ENCODE measurements at regions not wholly inside any gene's neighbourhood (a gene's known extent, or its start where the extent isn't known, plus 50 kb on each side); places are given as distances from the start of the nearest gene placed in this dataset.

DNA sequence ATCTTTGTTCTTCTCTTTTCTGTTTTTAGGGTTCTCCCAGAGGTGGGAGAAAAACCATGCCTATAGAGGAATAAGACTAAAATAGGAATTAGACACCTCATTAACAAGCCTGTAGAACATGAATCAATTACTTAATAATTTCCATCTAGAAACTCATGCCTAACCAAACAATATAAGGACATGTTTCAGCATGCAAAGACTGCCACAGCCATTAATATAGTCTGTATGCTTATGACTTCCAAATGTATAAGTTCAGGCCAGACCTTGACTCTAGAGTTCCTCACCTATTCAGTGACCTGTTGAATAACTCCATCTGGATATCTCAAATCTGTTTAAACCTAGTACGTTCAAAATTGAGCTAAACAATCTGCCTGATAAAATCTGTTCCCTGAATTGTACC is 304.6 kb downstream of the BMP4 start:
- WGBS (ENCODE audit: insufficient coverage) = 83% methylated on average over 1 of the region's 1 CpG
- Histone ChIP-seq H3K36me3 (ENCODE audit: control insufficient read depth, insufficient read depth, low read length) (no peaks in the 10 kb centered on the region), H3K4me3 (ENCODE audit: low read length) (no peak overlapping the region), H3K27me3 (ENCODE audit: control insufficient read depth, insufficient read depth, low read length) (no peaks in the 10 kb centered on the region), H3K4me1 (ENCODE audit: control insufficient read depth, insufficient read depth, low read length) (no peaks in the 10 kb centered on the region), H3K27ac (ENCODE audit: low read length) (no peak overlapping the region), H3K9me3 (replicated peaks; ENCODE audit: control insufficient read depth, low read depth, low read length) (no peaks in the 10 kb centered on the region)
- DNase-seq = no peak

DNA sequence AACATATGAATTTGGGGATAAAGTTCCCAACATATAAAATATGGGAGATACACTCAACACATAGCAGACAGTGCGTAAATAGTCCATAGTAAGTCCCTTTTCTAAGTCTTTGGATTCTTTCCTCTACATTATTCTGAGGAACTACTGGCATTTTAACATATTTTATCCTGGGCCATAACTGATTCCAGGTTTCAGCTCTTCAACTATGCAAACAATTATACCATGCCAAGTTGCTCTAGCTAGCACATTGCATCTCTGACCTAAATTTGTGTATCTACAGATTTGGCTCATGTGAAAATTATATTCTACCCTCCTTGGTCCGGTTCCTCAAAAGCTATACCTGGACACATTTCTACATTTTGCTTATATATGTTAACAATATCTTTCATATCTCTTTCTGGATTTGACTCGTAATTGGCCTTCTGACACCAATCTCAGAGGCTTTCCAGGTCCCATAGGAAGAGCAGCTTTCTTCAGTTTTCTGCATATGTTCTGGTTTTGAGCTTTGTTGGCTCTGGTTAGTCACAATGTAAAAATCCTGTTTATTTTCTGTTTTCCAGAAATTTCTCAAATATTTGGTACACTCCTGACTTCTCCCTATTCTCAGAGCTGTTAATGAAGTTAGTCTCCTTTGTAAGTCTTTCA is 305.4 kb downstream of the BMP4 start:
- WGBS (ENCODE audit: insufficient coverage) = 83% methylated on average over 1 of the region's 3 CpGs
- DNase-seq = peak; percentile 59
- Histone ChIP-seq H3K4me1 (ENCODE audit: control insufficient read depth, insufficient read depth, low read length) (no peaks in the 10 kb centered on the region), H3K36me3 (ENCODE audit: control insufficient read depth, insufficient read depth, low read length) (no peaks in the 10 kb centered on the region), H3K27me3 (ENCODE audit: control insufficient read depth, insufficient read depth, low read length) (no peaks in the 10 kb centered on the region), H3K27ac (ENCODE audit: low read length) (no peak overlapping the region), H3K4me3 (ENCODE audit: low read length) (no peak overlapping the region), H3K9me3 (replicated peaks; ENCODE audit: control insufficient read depth, low read depth, low read length) (no peaks in the 10 kb centered on the region)

DNA sequence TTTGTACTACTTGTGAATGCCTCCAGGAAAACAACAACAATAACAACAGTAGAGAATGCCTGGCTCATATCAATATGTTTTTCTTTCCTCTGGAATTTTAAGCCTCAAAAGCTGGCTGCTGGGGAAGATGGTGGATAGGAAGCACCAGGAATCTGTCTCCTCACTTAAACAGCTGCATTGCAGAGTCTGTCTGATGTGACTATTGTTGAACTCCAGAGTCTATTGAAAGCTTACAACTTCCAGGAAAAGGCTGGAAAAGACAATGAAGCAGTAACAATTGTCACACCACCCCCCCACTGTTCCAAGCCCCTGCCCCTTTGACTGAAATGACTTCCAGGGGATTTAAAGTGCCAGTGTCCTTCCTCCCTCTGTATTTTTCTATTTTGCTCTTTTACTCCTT is 309.7 kb downstream of the BMP4 start:
- Histone ChIP-seq H3K27ac (ENCODE audit: low read length) (no peak overlapping the region), H3K27me3 (ENCODE audit: control insufficient read depth, insufficient read depth, low read length) (no peaks in the 10 kb centered on the region), H3K9me3 (replicated peaks; ENCODE audit: control insufficient read depth, low read depth, low read length) (no peaks in the 10 kb centered on the region), H3K36me3 (ENCODE audit: control insufficient read depth, insufficient read depth, low read length) (no peaks in the 10 kb centered on the region), H3K4me1 (ENCODE audit: control insufficient read depth, insufficient read depth, low read length) (no peaks in the 10 kb centered on the region), H3K4me3 (ENCODE audit: low read length) (no peak overlapping the region)
- DNase-seq = peak; percentile 22

DNA sequence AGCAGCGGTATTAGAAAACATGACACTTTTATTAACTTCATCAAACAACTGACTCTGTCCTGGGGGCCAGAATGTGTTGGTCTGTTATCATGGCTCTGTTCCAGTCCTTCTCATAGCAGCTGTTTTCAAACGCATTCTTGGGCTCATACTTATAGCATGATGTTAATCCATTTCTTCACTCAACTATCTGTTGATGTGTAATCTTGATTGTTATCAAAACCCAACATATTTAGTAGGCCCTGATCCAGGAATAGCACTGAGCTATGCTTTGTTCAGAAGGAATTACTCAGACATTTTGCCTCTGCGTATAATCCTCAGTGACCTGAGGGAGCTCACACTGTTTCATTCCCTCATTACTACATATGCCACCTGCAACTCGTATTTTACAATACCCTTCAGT is 315.9 kb downstream of the BMP4 start:
- DNase-seq = peak; percentile 74
- Histone ChIP-seq H3K27me3 (ENCODE audit: control insufficient read depth, insufficient read depth, low read length) (peaks cover 11% of the 10 kb centered on the region), H3K4me1 (ENCODE audit: control insufficient read depth, insufficient read depth, low read length) (no peaks in the 10 kb centered on the region), H3K36me3 (ENCODE audit: control insufficient read depth, insufficient read depth, low read length) (no peaks in the 10 kb centered on the region), H3K9me3 (replicated peaks; ENCODE audit: control insufficient read depth, low read depth, low read length) (no peaks in the 10 kb centered on the region), H3K4me3 (ENCODE audit: low read length) (no peak overlapping the region), H3K27ac (ENCODE audit: low read length) (no peak overlapping the region)
- 80% methylated on average over 1 of the region's 4 CpGs for WGBS (ENCODE audit: insufficient coverage)

DNA sequence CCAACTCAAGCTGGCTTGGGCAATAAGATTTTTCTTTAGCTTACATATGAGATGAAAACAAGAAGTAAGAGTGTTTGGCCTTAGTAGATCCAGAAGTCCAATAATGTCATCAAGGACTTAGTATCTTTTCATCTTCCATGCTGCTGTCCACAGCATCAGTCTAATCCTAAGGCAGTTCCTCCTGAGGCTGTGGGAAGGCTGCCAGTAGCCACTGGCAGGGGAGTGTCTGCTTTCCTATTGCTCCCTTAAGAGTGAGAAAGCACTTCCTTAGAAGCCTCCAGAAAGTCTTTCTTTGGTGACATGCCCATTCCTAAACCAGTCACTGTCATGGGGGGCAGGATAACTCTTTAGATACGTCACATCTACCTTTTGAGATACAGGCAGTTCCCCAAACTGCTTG is 317.7 kb downstream of the BMP4 start:
- no CpG with 5 or more reads among the region's 1 CpG for WGBS (ENCODE audit: insufficient coverage)
- Histone ChIP-seq H3K27me3 (ENCODE audit: control insufficient read depth, insufficient read depth, low read length) (peaks cover 15% of the 10 kb centered on the region), H3K36me3 (ENCODE audit: control insufficient read depth, insufficient read depth, low read length) (no peaks in the 10 kb centered on the region), H3K9me3 (replicated peaks; ENCODE audit: control insufficient read depth, low read depth, low read length) (no peaks in the 10 kb centered on the region), H3K27ac (ENCODE audit: low read length) (no peak overlapping the region), H3K4me3 (ENCODE audit: low read length) (no peak overlapping the region), H3K4me1 (ENCODE audit: control insufficient read depth, insufficient read depth, low read length) (no peaks in the 10 kb centered on the region)
- DNase-seq = no peak

DNA sequence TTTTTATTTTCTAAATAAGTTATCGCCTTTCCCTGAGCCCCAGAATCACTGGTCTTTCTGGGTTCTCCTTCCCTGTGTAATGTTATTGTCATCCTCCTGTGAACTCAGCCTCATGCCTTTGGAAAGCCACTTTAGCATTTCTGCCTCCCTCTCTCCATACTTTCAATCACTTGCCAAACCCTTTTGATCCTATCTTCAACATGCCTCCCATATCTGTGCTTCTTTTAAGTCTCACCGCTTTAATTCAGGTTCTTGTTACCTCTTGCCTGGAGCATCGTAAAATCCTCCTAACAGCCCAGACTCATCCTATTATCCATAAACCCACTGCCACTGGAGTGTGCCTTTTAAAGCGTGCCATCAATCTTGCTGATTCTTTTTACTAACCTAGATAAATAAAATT is 321.8 kb downstream of the BMP4 start:
- WGBS (ENCODE audit: insufficient coverage) = 94% methylated on average over 2 of the region's 4 CpGs
- no peak overlapping the region for H3K27ac ChIP-seq (ENCODE audit: low read length)
- DNase-seq = no peak
- no peak overlapping the region for H3K4me3 ChIP-seq (ENCODE audit: low read length)
- no peaks in the 10 kb centered on the region for H3K36me3 ChIP-seq (ENCODE audit: control insufficient read depth, insufficient read depth, low read length)
- H3K27me3 ChIP-seq (ENCODE audit: control insufficient read depth, insufficient read depth, low read length) = peaks cover 17% of the 10 kb centered on the region
- H3K9me3 ChIP-seq (replicated peaks; ENCODE audit: control insufficient read depth, low read depth, low read length) = no peaks in the 10 kb centered on the region
- H3K4me1 ChIP-seq (ENCODE audit: control insufficient read depth, insufficient read depth, low read length) = peaks cover 3% of the 10 kb centered on the region

DNA sequence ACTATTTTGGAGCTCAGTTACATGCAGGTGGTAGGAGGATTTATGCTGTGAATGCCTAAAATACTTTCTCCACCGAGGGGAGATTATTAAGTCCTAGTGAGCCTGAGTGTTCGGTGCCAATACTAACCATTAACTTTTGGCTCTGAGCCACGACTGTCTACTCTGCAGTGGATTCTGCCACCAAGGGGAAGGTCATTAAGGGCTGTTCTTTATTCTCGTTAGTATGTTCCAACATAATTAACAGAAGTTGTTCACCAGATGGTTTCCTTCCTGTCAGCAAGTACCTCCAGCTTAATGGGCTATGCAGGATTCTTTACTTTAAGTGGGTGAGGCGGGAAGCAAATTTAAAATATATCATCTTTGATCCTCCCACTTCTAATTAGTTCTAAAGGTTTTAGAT is 326.3 kb downstream of the BMP4 start:
- Histone ChIP-seq H3K4me3 (ENCODE audit: low read length) (no peak overlapping the region), H3K27ac (ENCODE audit: low read length) (no peak overlapping the region), H3K27me3 (ENCODE audit: control insufficient read depth, insufficient read depth, low read length) (peaks cover 6% of the 10 kb centered on the region), H3K4me1 (ENCODE audit: control insufficient read depth, insufficient read depth, low read length) (peaks cover 3% of the 10 kb centered on the region), H3K9me3 (replicated peaks; ENCODE audit: control insufficient read depth, low read depth, low read length) (no peaks in the 10 kb centered on the region), H3K36me3 (ENCODE audit: control insufficient read depth, insufficient read depth, low read length) (no peaks in the 10 kb centered on the region)
- peak; percentile 60 for DNase-seq
- no CpG with 5 or more reads among the region's 5 CpGs for WGBS (ENCODE audit: insufficient coverage)

DNA sequence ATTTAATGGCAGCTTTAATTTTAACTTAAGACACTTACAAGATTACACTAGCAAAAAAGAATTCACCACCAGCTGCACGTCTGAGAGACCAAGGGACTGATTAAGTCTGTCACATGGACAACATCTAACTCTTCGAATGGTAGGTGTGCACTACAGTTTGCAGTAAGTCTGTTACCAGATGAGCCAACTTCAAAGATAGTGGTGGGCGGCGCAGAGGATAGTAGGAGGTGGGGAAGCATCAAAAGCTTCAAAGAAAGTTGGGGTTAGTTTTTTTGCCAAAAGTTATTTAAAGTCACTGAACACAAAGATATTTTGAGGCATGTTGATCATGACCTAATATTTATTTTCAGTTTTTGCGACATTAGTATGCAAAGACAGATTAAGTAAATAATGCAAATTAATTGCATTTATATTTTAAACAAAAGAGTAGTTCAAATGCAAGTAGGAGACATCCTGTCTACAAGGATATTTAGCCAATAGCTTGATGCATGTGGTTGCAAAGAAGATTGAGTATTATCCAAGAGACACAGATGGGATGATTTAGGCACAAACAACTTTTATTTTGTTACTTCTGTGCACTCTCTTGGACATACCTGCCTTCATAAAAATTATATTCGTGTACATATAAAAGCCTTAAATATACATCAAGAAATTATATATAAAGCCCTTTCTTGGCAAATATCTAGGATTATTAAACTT is 327.7 kb downstream of the BMP4 start:
- Histone ChIP-seq H3K27me3 (ENCODE audit: control insufficient read depth, insufficient read depth, low read length) (peaks cover 2% of the 10 kb centered on the region), H3K4me1 (ENCODE audit: control insufficient read depth, insufficient read depth, low read length) (peaks cover 3% of the 10 kb centered on the region), H3K36me3 (ENCODE audit: control insufficient read depth, insufficient read depth, low read length) (no peaks in the 10 kb centered on the region), H3K4me3 (ENCODE audit: low read length) (no peak overlapping the region), H3K27ac (ENCODE audit: low read length) (no peak overlapping the region), H3K9me3 (replicated peaks; ENCODE audit: control insufficient read depth, low read depth, low read length) (no peaks in the 10 kb centered on the region)
- peak; percentile 81 for DNase-seq
- 17% methylated on average over 1 of the region's 6 CpGs for WGBS (ENCODE audit: insufficient coverage)

DNA sequence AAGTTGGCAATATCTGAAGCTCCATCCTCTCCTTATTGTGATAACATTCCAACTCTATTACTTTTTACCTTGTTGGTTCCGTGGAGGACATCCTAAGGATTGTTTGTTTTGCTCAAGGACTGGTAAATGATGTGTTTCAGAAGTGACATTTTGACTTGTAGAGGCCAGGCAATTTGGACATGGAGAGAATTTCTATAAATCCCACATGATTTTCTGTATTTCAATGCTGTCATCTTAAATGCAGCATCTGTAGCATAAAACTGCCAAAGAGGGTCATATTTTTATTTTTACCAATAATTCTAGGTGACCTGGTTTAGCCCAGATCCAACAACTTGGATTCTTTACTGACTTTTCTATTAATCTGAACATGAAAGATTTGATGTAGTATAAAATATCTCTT is 328.4 kb downstream of the BMP4 start:
- Histone ChIP-seq H3K4me1 (ENCODE audit: control insufficient read depth, insufficient read depth, low read length) (peaks cover 3% of the 10 kb centered on the region), H3K4me3 (ENCODE audit: low read length) (no peak overlapping the region), H3K36me3 (ENCODE audit: control insufficient read depth, insufficient read depth, low read length) (no peaks in the 10 kb centered on the region), H3K27ac (ENCODE audit: low read length) (no peak overlapping the region), H3K9me3 (replicated peaks; ENCODE audit: control insufficient read depth, low read depth, low read length) (no peaks in the 10 kb centered on the region), H3K27me3 (ENCODE audit: control insufficient read depth, insufficient read depth, low read length) (peaks cover 4% of the 10 kb centered on the region)
- WGBS (ENCODE audit: insufficient coverage) = no CpG with 5 or more reads among the region's 1 CpG
- DNase-seq = peak; percentile 56

DNA sequence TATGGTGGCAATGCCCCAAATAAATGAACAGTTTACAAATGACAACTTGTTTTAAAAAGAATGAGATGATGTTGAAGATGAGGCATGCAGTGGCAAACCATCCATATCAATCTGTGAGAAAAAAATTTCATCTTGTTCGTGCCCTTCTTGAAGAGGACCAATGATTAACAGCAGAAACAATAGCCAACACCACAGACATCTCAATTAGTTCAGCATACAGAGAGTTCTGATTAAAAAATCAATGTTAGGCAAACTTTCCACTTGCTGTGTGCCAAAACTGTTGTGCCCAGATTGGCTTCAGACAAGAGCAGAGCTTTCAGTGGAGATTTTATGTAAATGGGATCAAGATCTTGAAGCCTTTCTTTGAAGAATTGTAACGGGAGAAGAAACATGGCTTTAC is 329.9 kb downstream of the BMP4 start:
- H3K36me3 ChIP-seq (ENCODE audit: control insufficient read depth, insufficient read depth, low read length) = no peaks in the 10 kb centered on the region
- no peak overlapping the region for H3K4me3 ChIP-seq (ENCODE audit: low read length)
- DNase-seq = no peak
- no peak overlapping the region for H3K27ac ChIP-seq (ENCODE audit: low read length)
- WGBS (ENCODE audit: insufficient coverage) = 100% methylated on average over 1 of the region's 2 CpGs
- H3K27me3 ChIP-seq (ENCODE audit: control insufficient read depth, insufficient read depth, low read length) = peaks cover 2% of the 10 kb centered on the region
- H3K4me1 ChIP-seq (ENCODE audit: control insufficient read depth, insufficient read depth, low read length) = peaks cover 3% of the 10 kb centered on the region
- no peaks in the 10 kb centered on the region for H3K9me3 ChIP-seq (replicated peaks; ENCODE audit: control insufficient read depth, low read depth, low read length)
